Activated CD8-positive, alpha-beta memory T cell treated with anti-CD3 and anti-CD28 coated beads, Interleukin-2, amount 50 U/mL, for 48 hours (primary cell): ENCODE measurements at regions not wholly inside any gene's neighbourhood (a gene's known extent, or its start where the extent isn't known, plus 50 kb on each side); places are given as distances from the start of the nearest gene placed in this dataset.

Source experiments
- DNase-seq: peaks from one replicate; pipeline ENCODE4 v3.0.0-alpha.2; 2020

DNA sequence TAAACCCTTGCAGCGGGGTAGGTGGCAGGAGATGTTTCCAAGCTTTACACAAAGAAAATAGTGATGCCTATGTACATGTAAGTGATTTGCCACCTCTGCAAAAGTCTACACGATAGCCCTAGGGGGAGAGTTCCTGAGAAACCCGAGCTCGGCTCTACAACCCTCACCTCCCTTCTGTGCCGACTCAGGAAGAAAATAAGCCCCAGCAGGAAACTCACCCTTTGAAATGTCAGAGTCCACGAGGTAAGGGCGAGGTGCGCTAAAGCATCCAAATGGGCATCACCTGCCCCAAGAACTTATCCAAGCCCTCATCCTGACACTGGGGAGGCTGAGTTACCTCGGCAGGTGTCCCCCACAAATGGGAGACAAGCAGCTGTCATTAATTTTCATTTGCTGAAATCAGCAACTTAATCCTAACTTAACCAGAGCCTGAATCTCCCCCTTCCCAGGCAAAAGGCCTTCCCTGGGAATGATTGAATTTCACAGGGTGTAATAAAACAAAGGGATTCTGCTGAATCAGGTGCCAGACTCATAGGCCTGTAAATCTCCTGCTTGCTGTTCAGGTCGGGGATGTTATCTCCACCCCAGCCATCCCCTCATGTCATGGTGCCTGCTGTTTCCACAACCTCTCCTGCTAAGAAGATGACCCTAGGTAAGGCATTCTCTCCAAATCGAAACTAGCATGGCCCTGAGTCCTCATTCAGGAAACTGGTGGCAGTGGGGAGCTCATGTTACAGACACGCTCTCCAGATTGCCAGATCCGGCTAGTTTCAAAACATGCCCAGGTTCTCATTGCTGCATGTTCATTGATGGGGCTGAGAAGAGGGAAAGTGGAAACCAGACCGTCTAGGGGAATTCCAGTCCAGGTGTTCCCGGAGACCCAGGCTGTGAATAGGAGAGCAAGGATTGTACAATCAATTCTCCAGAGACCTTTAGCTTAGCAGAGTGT is 105.3 kb upstream of the KIRREL3 start:
- DNase-seq, result no peak

DNA sequence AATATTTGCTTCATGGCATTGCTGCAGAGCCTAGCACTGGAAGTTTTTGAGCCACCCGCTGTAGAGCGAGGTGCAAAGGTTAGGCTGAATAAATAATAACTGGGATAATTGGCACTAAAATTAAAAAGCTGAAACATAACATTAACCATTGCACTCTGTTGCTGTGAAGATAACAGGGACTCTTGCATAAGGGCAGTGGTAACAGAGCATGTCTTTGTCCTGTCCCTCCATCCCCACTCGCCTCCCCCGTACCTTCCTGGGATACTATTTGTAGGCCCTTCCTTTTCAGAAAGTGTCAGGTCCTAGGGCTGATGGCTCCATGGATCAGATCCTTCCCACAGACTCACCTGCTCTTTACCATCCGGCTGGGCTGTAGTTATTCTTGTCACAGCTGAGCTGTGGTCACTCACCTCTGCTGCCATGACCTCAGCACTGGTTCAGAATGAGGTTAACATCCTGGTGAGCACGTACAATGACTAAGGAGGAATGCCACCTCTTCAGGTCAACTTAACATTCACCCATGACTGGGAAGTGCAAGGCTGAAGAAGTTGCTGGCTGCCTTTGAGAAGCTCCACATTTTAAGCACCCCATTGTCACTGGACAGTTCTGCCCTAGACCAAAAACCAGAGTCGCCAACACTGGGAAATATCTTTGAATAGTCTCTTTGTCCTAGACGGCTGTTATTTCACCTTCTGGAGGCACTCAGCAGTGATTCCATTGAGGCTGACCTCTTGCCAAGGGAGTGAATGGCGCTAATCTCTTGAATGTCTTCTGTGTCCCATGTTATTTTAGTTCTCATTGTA is 103.2 kb upstream of the KIRREL3 start:
- no peak for DNase-seq

DNA sequence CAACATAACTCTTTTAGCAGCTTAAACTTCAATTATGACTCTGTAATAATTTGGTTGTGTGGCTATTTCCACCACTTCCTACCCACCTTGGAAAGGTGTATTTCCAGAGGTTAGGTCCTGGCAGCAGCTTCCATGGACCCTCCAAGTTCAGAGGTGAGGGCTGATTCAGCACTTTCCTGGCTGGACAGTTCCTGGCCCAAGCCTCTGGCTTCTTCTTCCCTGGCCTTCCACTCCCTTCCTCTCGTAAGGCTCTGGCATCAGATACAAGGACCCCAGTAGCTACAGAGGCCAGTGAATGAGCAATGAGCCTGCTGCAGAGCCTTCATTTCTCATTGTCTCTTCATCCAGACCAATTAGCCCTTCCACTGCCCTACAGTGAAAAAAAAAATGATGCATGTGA is 98.1 kb upstream of the KIRREL3 start:
- DNase-seq, result no peak

DNA sequence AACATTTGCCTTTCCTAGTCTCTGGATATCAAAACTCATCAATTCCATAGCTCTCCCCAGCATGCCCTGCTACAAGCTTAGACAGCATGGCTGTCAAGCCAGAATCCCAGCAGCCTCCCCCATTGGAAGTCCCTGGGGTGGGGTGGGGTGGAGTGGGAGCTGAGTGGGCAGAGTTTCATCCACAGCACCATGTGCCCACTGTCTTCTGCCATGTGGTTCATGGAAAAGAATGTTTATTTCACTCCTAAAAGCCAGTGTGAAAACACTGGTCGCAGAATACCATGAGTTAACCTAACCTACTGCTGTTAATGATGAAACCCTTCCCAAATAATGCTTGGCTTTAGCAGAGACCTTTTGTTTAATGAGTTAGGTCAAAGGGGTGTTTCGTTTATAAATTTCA is 80.2 kb upstream of the KIRREL3 start:
- DNase-seq, result no peak

DNA sequence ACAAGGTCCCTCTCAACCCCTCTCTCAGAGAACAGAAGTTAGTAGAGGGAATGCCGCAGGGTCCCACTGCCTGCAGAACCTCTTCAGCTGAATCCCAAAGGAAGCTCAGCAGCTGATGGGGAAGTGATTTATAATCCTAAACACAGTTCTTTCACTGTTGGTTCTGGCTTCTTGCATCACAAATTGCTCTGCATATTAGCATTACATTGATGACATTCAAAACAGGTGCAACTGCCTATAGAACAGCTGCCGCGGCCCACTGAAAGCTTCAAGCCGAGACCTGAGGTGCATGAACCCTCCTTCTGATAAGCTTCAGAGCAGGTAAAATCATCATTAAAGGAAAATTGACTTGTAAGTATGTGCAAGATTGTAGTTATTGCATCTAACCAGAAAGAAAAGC is 75.2 kb upstream of the KIRREL3 start:
- no peak for DNase-seq

DNA sequence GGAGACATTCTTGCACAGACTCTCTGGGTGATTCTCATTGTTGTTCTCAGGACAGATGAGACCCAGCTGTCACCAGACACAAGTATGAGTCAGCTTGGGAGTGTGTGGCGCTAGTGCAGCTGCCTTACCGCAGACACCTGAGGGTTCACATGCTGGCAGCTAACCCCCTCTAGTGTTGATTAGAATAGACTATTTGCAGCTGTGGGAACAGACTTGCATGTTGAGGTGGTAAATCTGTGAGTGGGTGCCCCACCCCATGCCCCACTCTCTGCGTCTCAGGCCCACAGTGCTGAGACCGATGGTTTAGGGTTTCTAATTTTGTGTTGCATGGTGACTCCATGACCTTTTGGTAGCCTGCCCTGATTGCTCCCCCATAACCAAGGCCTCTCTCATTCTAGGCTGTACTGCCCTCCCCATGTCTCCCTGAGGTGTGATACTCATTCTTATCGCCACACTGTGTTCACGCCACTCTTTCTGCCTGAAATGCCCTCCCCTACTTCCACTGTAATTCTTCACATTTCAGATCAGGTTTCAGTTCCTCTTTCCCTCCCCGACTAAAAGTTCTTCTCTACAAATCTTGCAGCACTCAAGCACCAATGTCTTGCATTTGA is 73.7 kb upstream of the KIRREL3 start:
- DNase-seq, result no peak

DNA sequence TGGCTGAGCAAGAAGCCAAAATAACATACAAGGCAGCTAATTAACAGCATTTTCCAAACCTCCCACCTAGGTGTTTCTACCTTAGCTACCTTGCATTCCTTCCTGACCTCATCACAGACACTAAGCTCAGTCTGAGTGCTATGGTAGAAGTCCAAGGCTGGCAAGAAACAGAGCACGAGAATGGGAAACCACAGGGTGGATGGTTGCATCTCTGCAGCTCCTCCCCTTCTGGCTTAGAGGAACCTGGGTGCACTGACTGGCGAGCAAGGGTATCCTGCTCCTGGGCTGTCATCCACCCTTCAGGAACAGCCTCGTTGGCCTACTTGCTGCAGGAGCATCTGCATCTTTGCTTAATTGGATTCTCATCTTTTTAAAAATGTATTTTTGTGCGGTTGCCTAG is 73.1 kb upstream of the KIRREL3 start:
- DNase-seq, result no peak

DNA sequence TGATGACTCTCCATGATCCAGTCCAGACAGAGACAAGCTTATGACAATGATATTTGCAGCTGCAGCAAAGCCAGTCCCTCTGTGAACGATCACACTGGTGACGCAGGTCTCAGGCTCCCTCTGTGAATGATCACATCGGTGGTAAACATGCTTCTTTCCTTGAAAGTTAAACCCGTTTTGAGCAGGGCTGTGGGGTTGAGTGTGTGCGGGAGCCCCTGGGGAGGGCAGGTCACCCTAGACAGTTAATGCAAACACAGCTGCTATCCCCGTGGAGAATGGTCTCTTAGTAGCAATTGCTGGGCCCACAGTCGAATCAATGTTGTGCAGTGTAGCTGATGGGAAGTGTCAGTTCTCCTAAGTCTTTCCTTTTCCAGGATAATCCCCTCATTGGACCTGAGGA is 71.0 kb upstream of the KIRREL3 start:
- DNase-seq, result no peak

DNA sequence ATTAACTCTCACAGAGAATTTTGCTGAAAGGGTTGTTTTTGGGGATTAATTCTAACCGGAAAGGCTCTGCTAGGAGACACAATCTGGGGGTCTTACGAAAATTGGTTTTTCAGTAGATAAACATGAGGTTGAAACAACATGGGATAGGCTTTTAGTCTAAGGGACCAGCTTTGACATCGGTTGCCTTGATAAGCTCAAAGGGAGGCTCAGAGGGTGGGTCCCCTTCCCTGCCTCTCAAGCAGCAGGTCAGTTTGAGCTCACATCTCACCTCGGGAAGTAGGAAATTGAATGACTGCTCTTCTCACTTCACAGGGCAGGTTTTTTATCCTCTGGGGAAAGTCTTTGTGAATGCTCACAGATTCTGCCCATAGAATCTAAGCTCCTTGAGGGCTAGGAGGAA is 70.2 kb upstream of the KIRREL3 start:
- DNase-seq, result no peak

DNA sequence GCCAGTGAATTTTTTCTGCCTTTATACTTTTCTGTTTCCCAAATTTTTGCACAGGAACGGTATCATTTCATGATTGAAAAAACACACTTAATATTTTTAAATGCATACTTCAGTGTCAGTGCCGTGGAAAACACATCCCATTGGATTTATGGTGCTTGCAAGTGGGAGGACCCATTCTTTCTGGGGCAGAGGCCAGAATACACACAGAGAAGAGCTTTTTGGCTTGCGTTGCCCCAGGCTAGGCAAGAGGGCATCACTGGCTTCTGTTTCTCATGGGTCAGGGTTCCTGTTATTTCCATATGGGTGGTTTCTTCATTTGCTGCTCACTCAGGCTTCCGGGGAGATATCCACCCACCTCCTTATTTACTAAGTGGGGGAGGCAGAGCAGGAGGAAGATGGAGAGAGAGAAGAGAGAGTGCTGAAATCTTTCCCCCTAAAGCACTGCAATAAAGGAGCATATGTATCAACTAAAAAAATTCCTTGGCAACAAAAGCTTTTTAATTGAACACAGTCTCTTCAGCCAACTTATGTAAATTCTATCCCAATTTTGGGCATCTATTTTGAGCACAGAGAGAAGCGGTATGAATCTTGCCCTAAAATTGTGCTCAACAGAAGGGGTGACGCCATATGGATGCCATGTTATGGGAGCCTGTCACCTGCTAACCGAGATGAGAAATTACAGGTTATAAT is 66.0 kb upstream of the KIRREL3 start:
- DNase-seq, result no peak

DNA sequence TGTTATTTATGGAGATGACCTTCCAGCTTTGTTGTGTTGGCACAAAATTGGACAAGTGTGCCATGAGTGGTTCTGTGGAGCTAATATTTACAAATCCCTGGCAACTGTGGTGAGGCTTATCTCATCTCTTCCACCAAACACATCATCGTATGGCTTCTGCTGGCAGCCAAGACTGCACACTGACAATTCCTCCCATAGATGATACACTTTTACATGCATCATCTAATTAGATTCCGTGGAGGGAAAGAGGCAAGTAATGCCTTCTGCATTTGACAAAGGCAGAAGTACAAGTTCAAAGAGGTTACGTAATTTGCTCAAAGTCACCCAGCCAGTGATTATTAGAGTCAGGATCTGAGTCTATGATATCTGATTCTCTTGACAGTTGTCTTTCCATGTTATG is 62.7 kb upstream of the KIRREL3 start:
- no peak for DNase-seq

DNA sequence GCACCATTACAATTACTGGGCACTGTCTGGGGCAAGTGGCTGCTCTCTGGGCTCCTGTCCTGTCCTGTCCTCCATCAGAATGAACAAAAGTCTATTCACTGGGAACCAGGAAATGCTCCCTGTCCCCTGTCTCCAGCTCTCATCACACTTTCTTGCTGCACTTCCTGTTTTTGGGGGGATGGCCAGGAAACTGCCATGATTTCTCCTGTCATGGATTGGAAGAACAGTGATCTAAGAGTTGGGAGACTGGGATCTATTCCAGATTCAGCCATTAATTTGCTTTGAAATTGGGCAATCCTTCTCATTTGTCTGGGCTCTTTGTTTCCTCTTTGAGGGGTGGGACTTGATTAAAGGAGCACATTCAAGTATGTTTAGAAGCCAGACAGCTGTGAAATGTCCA is 61.4 kb upstream of the KIRREL3 start:
- DNase-seq, result no peak

DNA sequence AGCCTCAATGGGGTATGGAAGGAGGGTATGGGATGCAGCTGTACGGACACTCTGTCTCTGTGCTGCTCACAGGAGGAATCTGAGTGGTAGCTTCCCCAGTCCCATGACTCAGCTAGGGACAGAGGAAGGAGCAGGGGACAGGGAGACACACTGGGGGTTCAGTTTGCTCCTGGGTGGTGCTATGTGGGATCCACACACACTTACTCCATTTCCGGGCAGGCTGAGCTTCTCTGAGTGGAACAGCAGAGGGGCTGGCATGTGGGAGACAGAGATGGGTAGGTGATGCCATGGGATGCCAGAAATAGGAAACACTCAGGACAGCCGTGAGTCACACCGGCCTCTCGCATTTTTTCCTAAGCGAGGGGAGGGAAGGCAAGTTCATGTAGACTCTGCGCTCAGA is 59.2 kb upstream of the KIRREL3 start:
- no peak for DNase-seq

DNA sequence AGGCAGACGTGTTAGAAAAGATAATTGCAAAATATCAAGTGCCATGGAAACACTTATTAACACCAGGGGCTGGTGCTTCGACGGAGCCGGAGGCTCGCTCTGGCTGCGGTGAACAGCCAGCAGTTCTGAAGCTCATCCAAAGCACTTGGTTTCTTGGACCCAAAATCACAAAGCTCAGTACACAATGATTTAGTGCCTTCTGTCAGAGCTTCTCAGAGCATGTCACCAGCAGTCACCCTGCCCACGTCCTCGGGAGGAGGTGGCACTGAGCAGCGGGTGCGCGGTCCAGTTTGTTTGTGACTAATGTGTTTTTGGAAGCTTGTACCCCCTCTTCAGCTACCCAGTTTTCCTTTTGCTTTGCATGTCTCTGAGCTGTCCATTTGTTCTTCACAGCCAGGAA is 58.7 kb upstream of the KIRREL3 start:
- no peak for DNase-seq

DNA sequence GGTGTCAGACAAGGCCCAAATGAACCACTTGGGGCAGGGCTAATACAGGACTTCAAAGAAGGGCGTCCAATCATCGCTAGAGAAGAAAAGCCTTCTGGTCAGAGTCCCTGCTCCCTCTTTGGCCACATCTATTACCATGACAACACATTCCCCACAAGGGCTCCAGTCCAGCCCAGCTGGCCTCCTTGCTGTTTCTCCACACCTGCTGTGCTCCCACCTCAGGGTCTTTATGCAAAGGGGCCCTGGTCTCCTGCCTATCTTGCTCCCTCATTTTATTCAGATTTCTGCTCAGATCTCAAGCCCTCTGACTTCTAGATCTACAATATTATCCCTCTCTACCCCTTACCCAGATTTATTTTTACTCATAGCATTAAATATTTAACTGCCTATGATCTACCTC is 58.0 kb upstream of the KIRREL3 start:
- DNase-seq, result no peak

DNA sequence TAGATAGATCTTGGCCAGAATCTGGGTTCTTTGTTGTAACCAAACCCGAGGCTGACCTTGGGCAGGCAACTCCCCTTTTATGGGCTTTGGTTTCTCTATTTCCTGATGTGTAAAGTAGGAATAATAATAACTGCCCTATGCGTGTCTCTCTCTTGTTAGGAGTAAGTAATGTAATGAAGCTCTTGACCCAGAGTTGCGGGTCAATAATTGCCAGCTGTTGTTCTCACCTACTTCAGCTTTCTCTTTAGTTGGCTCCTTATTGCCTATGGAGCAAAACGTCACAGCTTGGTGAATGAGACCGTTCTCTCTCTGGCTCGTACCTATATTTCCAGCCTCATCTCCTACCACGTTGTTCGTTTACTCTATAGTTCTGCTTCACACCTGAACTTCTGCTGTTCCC is 56.6 kb upstream of the KIRREL3 start:
- DNase-seq, result no peak

DNA sequence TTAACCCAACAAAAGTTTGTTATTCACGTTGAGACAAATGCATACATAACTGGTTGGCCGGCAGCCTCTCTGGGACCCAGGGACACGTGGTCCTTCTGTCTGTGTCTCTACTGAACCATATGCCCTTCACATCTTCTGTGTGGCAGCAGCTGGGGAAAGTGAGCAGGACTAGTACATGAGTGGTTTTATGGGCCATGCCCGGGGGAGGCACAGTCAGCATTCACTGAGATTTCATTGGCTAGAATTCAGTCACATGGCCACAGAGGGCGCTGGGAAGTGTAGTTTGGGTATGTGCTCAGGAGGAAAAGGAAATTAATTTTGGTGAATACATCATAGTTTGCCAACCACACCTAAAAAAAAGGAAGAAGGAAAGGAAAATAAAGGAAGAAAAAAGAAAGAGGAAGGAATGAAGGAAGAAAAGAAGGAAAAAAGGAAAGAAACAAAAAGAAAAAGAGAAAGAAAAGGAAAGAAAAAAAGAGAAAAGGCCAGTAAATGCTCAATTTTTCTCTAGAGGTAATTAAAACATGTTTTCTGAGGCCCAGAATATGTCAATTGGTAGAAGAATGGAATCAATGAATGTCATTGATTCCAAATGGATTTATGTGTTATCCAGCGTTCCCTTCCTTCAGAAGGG is 55.9 kb upstream of the KIRREL3 start:
- no peak for DNase-seq

DNA sequence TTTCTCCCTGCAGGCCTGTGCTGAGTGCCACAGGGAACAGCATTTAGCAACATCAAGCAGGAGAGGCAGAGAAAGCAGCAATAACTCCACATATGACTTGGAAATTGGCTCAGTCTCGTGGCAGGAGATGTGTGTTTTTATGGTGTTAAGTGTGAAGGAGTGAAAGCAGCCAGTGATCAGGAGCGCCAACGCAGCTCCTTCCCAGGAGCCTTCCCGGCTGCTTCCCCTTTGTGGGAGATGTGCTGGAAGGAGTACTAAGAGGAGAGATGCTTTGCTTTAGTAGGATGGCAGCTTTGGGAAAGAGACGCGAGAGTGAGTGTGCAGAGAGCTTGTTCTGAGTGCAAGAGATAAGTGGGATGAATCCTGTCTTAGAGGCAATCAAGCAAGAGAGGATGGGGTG is 54.7 kb upstream of the KIRREL3 start:
- DNase-seq, result no peak

DNA sequence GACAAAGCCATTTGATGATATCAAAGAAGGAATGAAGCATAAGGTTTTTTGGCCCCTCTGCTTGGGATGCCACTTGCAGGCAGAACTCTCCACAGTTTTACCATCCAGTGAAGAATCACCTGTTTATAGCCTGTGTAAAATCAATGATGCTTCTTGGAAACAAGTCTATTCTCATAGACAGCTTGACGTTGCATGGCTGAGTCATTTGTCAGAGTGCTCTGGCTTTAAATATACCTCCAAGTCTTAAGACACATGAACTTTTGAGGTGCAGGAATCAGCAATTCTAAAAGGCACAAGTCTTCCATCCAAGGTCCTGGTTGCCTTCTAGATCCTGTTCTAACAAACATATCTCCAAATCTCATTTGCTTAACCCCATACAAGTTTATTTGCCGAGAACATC is 53.6 kb upstream of the KIRREL3 start:
- DNase-seq, result no peak

DNA sequence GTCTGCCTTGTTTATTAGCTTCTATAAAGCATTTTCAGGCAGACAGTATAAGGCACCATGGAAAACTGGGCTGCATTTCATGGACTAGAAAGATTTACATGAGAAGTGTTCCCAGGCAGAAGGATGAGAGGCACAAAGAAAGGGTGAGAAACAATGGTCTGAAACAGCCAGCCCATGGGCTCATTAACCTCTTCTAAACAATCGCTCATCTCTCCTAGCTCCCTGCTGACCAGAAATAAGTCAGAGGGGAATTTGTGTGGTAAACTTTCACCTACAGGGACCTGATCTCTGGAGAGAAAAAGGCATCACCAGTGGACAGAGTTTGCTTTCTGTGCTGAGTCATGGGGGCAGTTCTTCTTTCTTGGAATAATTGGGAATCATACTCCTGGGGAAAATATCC is 51.8 kb upstream of the KIRREL3 start:
- no peak for DNase-seq
